ENCODE measurements at regions not wholly inside any gene's neighbourhood (a gene's known extent, or its start where the extent isn't known, plus 50 kb on each side); places are given as distances from the start of the nearest gene placed in this dataset.

DNA sequence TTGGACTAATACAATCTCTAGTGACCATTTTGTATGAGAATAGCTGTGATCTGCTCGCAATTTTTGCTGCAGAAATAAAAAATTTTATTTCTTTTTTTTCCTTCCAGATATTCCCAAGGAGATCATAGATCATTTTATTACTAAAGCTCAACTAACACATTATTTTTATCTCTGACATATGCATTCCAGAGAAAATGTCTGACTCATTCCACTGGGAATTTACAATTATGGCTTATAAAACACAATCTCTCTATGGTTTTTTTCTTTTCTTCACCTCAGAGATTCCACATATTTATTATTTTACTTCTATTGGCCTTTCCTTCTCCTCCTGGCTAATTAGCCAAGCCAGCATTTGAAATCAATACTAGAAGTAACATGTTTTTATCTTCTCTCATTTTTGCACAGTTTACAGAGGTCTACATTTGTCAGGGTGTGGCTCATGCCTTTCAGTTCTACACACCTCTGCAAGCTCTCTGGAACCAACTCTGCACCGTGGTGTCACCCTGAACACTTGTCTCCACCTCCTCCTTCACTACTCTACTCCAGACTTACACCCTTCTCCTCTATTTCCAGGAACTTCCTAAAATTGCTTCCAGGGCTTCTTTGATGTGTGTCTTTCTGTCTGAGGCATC lies 59.8 kb upstream of the GPM6A start:
- DNase-seq: no peak

DNA sequence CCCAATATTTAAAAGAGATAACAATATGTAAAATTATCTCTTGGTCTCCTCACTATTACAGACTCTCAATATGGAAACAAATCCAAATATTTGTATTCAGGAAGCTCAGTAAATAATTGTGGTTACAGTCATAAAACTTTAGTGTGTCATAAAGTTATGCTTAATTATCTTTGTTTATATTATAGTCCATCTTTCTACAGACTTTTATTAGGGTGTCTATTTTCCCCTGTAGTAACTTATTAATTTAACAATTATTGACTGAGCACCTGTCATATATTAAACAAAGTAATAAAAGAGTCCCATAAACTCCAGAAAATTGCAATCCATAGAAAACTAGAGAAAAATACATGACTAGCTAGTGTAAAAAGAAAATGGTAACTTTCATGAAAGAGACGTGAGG lies 61.6 kb upstream of the GPM6A start:
- no peak for DNase-seq

DNA sequence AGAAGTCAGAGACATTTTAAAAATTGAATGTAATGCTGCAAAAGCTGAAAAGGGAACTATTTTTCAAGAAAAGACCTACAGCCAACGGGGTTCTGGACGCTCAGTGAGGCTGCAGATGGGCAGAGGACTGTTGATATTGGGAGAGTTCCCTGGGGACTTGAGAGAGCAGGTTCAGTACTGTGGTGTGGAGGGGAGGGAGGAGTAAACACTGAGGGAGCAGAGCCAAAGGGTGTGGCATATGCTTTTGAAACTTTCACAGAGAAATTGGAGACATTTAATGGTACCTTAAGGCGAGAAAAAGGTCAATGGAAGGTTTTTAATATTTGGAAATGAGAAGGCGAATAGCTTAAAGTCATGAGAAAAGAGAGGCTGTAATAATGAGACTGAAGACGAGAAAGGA lies 62.2 kb upstream of the GPM6A start:
- DNase-seq: no peak

DNA sequence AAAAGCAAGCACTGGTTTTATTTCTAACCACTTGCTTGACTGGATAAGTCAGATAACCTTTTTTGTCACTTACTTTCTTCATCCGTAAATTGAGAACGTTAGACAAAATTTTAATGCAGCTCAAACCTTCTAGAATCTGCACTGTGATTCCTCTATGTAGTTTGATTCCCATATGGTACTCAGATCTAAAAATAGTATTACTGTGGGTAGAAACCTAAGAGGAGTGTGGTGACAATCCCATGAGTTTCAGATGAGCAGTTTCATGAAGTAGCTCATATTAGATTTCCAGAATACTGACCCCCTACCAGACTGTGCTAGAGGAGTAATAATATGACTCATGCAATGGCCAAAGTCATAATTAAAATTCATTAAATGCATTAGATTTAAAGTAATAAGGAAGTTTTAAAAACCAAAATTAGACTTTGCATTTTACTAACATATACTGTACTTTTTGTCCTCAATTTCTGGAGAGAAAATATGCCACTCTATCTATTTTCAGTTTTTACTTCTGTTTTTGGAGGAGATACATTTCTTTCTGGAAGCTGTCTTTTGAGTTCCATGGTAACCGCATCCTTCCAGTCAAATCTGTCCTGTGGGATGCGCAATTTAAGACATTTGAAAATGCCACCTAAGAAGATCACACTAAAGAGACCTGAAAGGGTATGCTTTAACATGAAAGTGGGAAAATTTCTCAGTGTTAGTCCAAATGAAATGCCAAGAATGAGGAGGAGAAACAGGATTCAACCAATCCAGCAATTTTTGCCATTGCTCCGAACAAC lies 64.1 kb upstream of the GPM6A start:
- no peak for DNase-seq

DNA sequence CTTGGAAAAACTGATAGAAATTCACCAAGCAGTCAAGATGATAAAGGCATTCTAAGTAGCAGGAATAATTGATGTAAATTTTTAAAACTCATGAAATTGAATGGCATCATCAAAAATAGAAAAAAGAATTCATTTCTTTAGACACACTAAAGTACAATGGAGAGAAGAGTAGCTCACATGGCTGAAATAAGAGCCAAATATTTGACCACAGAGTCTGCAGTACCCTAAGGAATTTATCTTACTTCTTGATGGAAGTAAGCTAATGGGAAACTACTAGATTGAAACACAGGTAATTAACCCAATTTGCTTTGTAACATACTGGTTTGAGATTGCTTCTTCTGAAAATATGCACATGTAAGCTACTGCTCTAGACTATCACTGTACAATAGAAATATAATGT lies 70.8 kb upstream of the GPM6A start:
- DNase-seq: no peak

DNA sequence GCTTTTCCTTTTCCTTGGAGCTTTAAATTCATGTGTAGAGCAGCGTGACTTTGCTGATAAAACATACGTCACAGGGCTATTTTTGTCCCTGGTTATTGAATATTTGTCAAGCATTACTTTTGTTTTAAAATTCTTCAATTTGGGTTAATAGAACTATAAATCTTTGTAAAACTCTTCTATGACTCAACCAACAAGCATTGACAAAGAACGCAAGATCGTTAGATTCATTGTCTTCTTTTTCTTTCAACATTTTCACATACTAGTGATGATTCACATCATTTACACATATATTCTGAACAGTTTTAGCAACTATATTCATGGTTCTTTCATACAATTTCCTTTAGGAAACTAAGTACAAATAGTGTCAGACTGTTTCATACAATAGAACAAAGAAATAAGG lies 72.0 kb upstream of the GPM6A start:
- DNase-seq: no peak

DNA sequence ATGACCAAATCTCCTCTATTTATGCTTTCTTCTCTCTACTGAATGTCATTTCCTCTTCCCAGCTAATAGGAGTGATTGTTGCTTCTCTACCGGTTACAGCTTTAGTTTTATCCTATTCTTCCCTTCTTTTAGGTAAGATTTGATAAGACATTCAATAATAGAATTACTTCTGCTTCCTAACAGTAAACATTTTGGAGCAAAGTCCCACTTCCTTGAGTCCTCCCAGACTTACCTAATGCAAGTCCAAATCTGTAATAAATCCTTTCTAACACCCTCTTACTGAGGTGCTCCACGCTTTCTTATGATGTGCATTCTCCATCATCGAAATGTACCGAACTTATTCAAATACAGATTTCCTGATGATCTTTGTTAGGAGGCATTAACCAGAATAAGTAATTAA lies 79.2 kb upstream of the GPM6A start:
- no peak for DNase-seq

DNA sequence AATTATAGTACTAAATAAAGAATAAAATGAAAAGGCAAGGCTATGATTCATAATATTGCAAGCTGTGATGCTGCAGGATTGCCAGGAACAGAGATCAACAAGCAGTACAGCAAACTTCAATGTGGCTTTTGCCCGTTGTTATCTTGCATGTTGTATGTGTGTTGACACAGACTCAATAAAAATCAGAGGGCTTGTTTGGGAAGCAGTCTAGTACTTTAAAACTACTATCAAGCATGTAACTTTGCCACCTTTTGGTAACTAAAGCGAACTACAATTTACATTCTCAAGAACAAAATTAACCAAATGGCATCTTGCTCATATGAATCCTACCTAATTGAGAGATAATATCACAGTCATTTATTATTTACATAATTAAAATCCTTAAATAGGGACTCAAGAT lies 79.8 kb upstream of the GPM6A start:
- DNase-seq: no peak

DNA sequence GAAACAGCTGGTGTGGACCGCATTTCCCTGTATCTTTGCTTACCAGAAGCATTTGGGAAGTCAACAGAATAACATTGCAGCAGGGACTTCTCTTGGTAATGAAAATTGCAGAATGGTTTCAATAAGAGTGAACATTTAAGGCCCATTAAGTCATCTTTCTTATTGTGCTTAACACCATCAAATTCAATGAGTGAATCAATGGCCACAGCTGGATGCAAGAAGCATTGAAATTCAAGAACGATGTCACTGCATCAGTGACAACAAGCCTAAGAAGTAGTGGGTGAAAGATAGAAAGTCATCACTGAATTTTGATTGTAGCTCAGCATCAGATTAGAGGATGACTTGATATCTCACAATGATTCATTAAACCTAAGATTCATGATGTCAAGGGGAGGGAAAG lies 93.9 kb upstream of the GPM6A start:
- DNase-seq: no peak

DNA sequence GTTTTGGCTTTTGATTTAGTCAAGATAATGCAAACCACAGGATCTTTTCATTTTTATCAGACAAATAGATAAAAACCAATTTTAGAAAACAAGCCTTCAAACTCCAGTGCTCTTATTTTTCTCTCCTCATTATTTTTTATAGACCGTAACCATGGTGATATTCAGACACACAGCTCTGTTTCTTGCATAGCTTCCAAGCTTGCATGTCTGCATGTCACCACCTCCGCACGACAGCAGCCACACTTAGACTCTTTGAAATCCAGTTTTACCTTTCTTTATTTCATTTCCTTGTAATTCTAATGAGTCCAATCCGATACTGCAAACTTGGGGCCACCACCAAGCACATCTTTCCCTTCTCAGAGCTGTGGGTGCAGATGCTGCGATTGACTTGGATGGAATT lies 94.3 kb upstream of the GPM6A start:
- DNase-seq: no peak

DNA sequence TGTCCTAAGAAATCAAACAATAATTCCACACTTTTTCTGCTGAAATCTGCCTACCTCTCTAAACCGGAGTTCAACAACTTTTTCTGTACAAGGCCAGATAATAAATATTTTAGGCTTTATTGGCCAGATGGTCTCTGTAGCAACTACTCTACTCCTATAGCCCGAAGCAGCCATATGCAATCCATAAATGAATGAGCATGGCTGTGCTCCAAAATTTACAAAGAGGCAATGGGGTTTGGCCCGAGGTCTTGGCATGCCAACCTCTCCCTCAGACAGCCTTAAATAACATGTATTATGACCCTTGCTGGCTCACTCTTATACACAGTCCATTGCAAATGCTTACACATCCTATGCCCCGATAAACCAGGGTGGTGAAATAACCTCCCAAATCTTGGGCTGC lies 98.6 kb upstream of the GPM6A start:
- DNase-seq: no peak

DNA sequence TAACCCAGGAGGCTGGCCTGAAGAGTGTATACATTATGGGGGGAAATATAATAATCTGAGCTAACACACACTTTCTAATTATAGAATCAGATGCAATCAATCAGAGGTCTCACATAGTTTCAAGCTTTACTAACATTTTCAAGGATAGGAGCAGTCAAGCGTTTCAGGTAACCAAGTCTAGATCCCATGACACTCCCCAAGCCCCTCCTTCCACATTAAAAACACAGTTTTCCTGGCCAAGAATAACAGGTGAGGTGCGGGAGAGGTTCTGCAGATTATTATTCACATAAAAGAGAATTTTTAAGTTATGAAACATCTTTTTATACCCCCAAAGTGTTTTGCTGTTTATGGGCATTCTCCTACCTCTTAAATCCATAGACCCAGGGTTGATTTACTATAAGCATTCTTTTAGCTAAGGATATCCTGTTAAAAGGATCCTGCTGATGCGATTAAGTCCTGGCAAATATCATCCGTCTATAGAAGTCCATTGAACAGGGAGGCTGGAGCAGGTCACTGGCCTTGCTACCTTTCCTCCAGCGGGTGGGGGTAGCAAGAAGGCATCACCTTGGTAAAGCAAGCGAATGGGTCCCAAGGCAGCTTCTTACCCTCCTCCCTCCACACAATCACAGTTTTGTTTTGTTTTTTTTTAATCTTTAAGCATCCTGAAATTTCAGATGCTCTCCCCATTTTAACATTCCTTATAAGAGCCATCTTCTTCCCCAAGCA lies 104.7 kb upstream of the GPM6A start:
- no peak for DNase-seq

DNA sequence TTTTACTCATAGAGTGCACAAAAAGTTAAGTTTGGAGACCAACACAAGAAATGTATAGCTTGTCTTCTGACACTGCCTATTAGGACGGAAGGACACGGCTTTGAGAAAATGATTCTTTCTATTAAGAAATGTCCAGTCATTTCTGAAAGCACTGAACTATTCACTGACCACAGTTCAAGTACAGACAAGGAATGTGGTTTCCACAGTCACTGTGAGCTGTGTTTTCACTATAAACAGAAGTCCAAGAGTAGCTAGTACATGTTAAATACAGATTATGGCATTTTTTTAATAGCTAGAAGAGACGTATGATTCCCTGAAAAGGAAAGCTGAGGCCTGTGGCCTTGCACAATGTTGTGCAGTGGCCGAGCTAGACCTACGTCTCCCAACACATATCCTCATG lies 115.1 kb upstream of the GPM6A start:
- DNase-seq: no peak

DNA sequence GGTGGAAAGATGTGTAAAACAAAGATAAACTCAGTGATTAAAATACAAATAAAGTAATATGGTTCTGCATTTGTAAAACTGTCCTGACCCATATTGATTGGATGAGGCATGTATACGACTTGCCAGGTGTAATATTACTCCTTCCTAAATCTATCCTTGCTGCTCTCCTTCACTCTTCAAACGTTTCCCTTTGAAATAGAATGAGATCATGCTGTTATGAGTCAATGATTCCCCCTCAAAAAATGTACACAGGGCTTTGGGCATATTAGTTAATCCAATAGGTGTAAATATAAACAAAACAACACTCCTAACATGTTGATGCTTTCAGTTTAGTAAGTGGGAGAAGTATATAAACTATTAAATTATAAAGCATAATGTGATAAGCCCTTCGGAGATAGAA lies 117.4 kb upstream of the GPM6A start:
- no peak for DNase-seq

DNA sequence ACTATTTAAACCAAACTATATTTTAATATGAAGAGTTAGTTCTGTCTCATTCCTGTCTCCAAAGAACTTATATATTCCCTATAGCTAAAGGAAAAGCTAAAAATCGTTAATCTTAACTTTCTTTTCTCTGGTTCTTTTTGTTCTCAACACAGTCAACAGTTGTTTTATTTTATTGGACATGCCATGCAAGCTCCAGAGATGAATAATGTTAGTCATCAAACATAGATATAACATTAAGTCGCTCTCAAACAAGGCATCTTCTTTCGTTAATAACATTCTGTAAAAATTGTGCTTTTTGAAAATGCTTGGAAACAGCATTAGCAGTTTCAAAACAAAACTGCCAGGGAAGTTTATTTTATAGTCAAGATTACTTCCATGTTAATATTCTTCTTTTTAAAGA lies 117.9 kb upstream of the GPM6A start:
- no peak for DNase-seq

DNA sequence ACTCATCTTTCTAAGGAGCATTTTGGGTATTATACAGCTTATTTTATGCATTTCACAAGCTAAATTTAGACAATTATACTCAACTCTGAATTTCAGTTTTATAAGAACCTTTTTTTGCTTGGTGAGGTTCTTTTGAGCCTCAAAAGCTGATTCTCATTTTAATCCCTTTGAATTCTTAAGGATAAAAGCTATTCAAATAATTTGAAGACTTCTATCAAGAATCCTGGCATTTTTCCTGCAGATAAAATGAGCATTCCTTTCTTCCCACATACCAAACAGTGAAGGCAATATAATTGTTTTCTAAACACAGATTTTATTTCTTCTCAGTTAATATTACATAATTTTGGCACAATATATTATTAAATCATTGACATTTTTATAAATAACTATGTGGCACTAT lies 118.4 kb upstream of the GPM6A start:
- no peak for DNase-seq

DNA sequence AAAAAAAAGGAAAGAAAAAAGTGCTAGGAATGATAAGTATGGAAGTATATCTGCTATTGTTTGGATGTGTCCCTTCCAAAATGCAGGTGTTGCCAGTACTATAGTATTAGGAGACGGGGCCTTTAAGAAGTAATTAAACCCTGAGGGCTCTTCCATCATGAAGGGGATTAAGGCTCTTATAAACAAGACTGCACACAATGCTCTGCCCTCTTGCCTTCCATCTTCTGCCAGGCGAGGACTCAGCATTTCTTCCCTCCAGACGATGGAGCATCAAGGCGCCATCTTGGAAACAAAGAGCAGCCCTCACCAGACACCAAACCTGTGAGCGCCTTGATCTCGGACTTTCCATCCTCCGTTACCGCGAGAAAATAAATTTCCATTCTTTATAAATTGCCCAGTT lies 120.1 kb upstream of the GPM6A start:
- DNase-seq: no peak

DNA sequence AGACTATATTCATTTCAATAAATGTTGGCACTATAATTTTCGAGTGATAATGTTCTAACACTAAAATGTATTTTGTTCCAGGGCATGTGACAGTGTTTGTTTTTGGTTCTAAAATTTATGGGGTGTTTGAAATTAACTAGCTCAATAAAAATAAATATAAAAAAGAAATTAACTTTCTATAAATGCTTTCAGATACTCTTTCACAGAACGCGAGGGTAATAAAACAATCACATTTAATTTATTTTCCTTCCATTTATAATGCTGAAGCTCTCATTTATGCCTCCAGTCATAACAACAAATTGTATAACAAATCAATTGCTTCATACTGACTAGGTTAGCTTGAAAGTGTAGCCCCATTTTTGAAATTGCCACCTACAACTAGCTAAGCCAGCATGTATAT lies 122.4 kb upstream of the GPM6A start:
- DNase-seq: no peak

DNA sequence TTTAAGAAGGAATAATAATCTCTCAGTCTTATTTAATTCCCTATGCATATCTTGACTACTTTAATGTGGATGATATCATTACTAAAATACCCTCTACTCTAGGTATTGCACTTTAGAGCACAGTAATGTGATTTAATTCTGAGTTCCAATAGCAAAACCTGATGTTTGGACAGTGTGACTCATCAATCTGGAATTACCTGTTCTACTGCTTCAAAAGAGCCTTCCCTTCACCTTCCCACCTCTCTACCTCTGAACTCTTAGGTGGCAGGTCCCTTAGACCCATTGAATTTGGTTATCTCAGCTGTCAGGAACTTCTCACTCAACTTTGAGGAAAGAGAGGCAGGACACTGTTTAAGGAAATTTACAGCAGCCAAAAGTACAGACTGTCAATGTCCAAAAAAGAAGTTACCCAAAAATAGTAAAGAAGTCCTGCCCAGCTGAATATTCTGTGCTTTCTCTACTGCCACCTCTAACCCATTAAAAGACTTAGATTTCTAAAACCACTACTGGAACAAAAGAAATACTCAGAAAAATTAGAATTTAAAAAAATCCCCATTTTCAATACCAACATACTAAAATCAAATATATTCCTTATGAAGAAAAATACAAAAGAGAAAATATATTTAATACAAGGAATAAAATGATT lies 123.1 kb upstream of the GPM6A start:
- DNase-seq: no peak

DNA sequence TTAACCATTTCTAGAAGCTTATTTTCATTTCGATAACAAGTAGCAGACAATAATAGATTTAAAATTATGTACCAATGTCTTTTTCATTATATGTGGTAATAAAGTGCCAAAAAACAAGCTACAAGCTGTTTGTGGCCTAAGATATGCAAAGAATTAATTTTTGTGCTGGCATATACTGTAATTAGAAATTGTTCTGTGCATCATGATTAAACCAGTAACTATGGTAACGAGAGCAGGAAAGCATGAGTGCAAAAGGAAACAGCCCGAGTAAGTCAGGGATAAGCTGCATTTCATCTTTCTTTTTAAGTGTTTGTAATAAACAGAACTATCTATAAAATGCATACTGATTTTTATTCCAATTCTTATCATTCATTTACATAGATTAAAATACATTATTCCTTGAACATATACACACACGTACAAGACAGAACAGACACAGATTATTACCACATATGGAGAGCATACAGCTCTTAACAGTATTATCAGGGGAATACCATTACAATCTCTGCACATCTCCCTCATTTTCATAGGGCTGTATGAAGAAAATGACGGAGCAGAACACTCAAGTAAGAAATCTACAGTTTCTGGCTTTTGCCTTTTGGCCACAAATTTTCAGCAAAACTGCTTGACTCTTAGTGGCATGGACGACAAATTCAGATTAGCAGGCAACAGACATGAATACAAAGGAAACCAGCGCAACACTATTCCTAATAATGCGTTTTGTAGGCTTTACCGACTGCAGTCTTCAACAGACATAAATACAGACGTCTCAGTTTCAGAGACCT lies 121.3 kb upstream of the WDR17 start:
- DNase-seq: no peak

DNA sequence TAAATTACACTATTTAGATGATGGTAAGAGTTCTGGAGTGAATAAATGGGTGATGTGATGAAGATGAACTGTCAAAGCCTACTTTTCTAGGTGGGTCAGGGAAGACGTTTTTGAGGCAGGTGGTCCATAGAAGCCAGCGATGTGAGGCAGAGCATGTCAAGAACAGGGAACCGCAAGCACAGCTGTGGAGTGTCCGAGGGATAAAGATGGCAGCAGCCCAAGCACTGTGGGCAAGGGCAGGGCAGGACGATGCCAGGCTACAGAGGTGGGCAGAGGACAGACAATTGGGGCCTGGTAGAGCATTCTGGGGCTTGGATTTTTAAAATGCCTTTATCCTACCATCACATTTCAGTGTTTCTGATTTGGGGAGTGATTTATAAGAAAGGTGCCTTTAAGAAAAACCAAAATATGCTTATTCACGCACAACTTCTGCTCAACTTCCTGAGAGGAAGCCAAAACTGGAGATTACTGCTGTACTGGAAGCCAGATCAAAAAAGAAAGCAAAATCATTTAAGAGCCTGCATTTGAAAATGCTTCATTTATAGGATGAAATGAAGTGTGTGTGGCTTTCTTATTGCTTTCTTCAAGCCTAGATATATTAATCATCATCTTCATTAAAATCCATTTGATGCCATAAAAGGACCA lies 119.0 kb upstream of the WDR17 start:
- no peak for DNase-seq

DNA sequence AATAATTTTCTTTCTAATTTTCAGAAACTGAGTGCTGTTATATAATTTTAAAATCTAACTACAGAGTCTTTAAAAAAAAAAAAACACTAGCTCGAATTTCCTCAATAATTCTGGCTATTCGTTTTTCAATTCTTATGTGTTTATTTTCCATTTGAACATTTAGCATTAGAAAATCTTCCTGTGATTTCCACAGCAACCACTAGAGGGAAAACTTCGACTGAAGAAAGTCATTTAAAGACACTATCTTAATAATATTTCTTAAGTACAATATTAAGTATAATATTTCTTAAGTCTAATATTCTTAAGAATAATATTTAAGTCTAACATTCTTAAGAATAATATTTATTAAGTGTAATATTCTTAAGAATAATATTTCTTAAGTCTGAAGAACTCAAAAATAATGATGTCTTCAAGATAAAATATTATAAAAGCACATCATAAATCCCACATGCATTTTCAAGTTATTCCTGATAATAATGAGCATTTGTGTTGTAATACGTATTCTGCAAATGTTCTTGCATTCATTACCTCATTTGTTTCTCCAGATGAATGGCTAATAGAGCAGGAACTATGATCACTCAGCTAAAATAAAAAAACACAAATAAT lies 118.4 kb upstream of the WDR17 start:
- DNase-seq: peak; percentile 0

Data from KG1 (cell line).